ENCODE measurements at regions not wholly inside any gene's neighbourhood (a gene's known extent, or its start where the extent isn't known, plus 50 kb on each side); places are given as distances from the start of the nearest gene placed in this dataset.
"Not testable (repeated sequence)": the region's sequence is repeated elsewhere in the genome, so short reads cannot be mapped to it uniquely, and the experiment has no call there.

- no peak for DNase-seq (ENCODE audit: low read depth)
- TF ChIP-seq CTCF (conservative IDR thresholded peaks at IDR 0.05; ENCODE audit: low read length) = no peak
- H3K4me3 ChIP-seq (ENCODE audit: low read length) = no peak overlapping the region
These were observed 785.5 kb upstream of the RAB6C start for GRCh38 chr2:129193961-129194360.

GRCh38 chr2:129199501-129199900 lies 780.0 kb upstream of the RAB6C start:
- H3K4me3 ChIP-seq (ENCODE audit: low read length) = no peak overlapping the region
- TF ChIP-seq CTCF (conservative IDR thresholded peaks at IDR 0.05; ENCODE audit: low read length) = no peak
- DNase-seq (ENCODE audit: low read depth) = no peak

GRCh38 chr2:129201696-129202095 lies 777.8 kb upstream of the RAB6C start:
- TF ChIP-seq CTCF (conservative IDR thresholded peaks at IDR 0.05; ENCODE audit: low read length) = no peak
- DNase-seq (ENCODE audit: low read depth) = no peak
- H3K4me3 ChIP-seq (ENCODE audit: low read length) = no peak overlapping the region

- no peak for TF ChIP-seq CTCF (conservative IDR thresholded peaks at IDR 0.05; ENCODE audit: low read length)
- H3K4me3 ChIP-seq (ENCODE audit: low read length) = no peak overlapping the region
- DNase-seq (ENCODE audit: low read depth) = no peak
These were observed 776.1 kb upstream of the RAB6C start for GRCh38 chr2:129203331-129203730.

- DNase-seq (ENCODE audit: low read depth); H3K4me3 ChIP-seq (ENCODE audit: low read length): not testable (repeated sequence)
These were observed 774.9 kb upstream of the RAB6C start for GRCh38 chr2:129204581-129204980.

DNA sequence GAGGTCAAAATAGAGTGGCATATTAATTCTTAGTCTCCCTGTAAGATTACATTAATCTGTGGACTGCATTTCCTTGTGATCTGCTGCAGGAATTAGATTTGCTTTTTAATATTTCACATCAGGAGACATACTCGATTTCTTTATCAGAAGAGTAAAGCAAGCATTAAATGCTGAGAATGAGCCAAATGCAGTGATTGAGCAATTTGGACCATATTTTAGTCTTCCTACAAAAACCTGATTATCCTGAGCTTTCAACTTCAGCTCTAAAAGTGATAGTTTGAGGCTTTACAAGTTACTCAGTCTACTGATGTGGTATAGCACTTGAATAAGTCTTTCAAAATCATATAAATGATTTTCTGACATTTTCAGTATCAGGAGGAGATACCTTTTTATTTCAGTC lies 774.3 kb upstream of the RAB6C start:
- no peak overlapping the region for H3K4me3 ChIP-seq (ENCODE audit: low read length)
- DNase-seq (ENCODE audit: low read depth) = no peak
- no peak for TF ChIP-seq CTCF (conservative IDR thresholded peaks at IDR 0.05; ENCODE audit: low read length)

DNA sequence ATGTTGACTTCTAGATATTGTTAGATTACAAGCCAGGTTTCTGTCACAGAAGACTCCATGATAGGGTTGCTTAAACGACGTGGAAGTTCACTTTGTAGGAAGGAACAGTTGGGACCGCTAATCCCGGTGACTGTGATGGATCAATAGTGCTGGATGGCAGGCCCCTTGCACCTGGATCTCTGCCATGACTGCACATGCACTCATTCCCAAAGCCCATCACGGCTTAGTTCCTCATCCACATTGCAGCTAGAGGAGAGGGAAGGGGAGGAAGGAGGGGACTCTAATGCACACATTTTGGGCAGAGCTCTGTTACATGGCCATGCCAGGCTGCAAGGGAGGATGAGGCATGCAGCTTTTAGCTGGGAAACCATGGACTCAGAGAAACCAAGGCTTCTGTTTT lies 773.7 kb upstream of the RAB6C start:
- no peak for TF ChIP-seq CTCF (conservative IDR thresholded peaks at IDR 0.05; ENCODE audit: low read length)
- no peak for DNase-seq (ENCODE audit: low read depth)
- no peak overlapping the region for H3K4me3 ChIP-seq (ENCODE audit: low read length)

GRCh38 chr2:129212299-129212958 lies 767.0 kb upstream of the RAB6C start:
- no peak for DNase-seq (ENCODE audit: low read depth)
- TF ChIP-seq CTCF (conservative IDR thresholded peaks at IDR 0.05; ENCODE audit: low read length) = no peak
- H3K4me3 ChIP-seq (ENCODE audit: low read length) = no peak overlapping the region

Data from AG10803 (cell line).